SK-N-SH (cell line): ENCODE measurements at regions not wholly inside any gene's neighbourhood (a gene's known extent, or its start where the extent isn't known, plus 50 kb on each side); places are given as distances from the start of the nearest gene placed in this dataset.

Source experiments
- CTCF ChIA-PET: fragments of 300-600, 350-600 bp; formaldehyde crosslinking; extraction: SDS; loops from one replicate; lab custom pipeline; 2021; lab: Yijun Ruan, JAX
- POLR2A ChIA-PET: fragments of 350-600 bp; sonication (Branson Sonifier 250); formaldehyde crosslinking; extraction: SDS; loops from one replicate; lab custom pipeline; 2020; ENCODE audit warnings: antibody characterized with exemption, inconsistent platforms; lab: Yijun Ruan, JAX
- DNase-seq: peaks from one replicate; pipeline ENCODE4 v3.0.0; 2012
- H2AFZ ChIP-seq: fragments of 200-600 bp; sonication (generic); 2 replicates; pipeline ENCODE4 v1.8.1; 2016; ENCODE audit warnings: antibody characterized with exemption, mild to moderate bottlenecking, low read depth
- H3F3A ChIP-seq: fragments of 200-600 bp; sonication (generic); replicated peaks from 2 replicates; pipeline ENCODE3; 2016; ENCODE audit warnings: antibody characterized with exemption, mild to moderate bottlenecking; ENCODE audit not compliant: insufficient read depth
- H3K27ac ChIP-seq, 2 experiments: fragments of 200-500 bp in 1 of 2; fragments of 200-600 bp in 1 of 2; sonication (Bioruptor generic) in 1 of 2; sonication (generic), shearing (Covaris generic) in 1 of 2; 2 replicates each; pipeline versions ENCODE4 v1.5.1 to v1.6.1; 2014 to 2016; ENCODE audit warnings: low read depth in 2 of 2, inconsistent platforms in 1 of 2, low read length in 1 of 2, mild to moderate bottlenecking in 1 of 2, mixed read lengths in 1 of 2
- H3K27me3 ChIP-seq: fragments of 200-600 bp; sonication (generic), shearing (Covaris generic); 2 replicates; pipeline ENCODE4 v1.6.1; 2016; ENCODE audit warnings: mixed run types; ENCODE audit not compliant: insufficient read depth
- H3K36me3 ChIP-seq, 2 experiments: fragments of 200-500 bp in 1 of 2; fragments of 200-600 bp in 1 of 2; sonication (Bioruptor generic) in 1 of 2; sonication (generic) in 1 of 2; replicated peaks in 1 of 2; 2 replicates each; pipeline versions ENCODE3 to v1.5.1; 2014 to 2016; ENCODE audit warnings: low read length in 1 of 2, mild to moderate bottlenecking in 1 of 2; ENCODE audit not compliant: insufficient read depth in 2 of 2, control insufficient read depth in 1 of 2
- H3K4me1 ChIP-seq, 2 experiments: fragments of 200-500 bp in 1 of 2; fragments of 200-600 bp in 1 of 2; sonication (Bioruptor generic) in 1 of 2; sonication (generic), shearing (Covaris generic) in 1 of 2; 2 replicates each; pipeline versions ENCODE4 v1.5.1 to v1.6.1; 2014 to 2016; ENCODE audit warnings: low read depth in 1 of 2, low read length in 1 of 2, mixed run types in 1 of 2; ENCODE audit not compliant: insufficient read depth in 2 of 2, control insufficient read depth in 1 of 2
- H3K4me2 ChIP-seq: fragments of 200-600 bp; sonication (generic), shearing (Covaris generic); 2 replicates; pipeline ENCODE4 v1.6.1; 2017; ENCODE audit warnings: mixed run types
- H3K4me3 ChIP-seq, 2 experiments: fragments of 200-500 bp in 1 of 2; fragments of 200-600 bp in 1 of 2; sonication (Bioruptor generic) in 1 of 2; sonication (generic), shearing (Covaris generic) in 1 of 2; 2 replicates each; pipeline versions ENCODE4 v1.5.1 to v1.8.1; 2014 to 2016; ENCODE audit warnings: low read depth in 2 of 2, inconsistent platforms in 1 of 2, low read length in 1 of 2, mild to moderate bottlenecking in 1 of 2, mixed read lengths in 1 of 2, moderate library complexity in 1 of 2
- H3K79me2 ChIP-seq: fragments of 200-600 bp; sonication (generic); 2 replicates; pipeline ENCODE4 v1.8.1; 2017; ENCODE audit warnings: mild to moderate bottlenecking; ENCODE audit not compliant: insufficient read depth
- H3K9ac ChIP-seq: fragments of 200-600 bp; sonication (generic); 2 replicates; pipeline ENCODE4 v1.6.1; 2017; ENCODE audit warnings: mixed run types
- H3K9me2 ChIP-seq: fragments of 200-600 bp; sonication (generic); 2 replicates; pipeline ENCODE4 v1.6.1; 2017; ENCODE audit warnings: mixed run types
- H3K9me3 ChIP-seq: fragments of 200-600 bp; sonication (generic); 2 replicates; pipeline ENCODE4 v1.6.1; 2017; ENCODE audit warnings: mixed run types, mild to moderate bottlenecking, moderate library complexity
- H4K20me1 ChIP-seq: fragments of 200-600 bp; sonication (generic); 2 replicates; pipeline ENCODE4 v1.6.1; 2017; ENCODE audit warnings: mild to moderate bottlenecking, mixed run types; ENCODE audit not compliant: insufficient read depth
- CHD2 ChIP-seq: fragments of 150-350 bp; IDR thresholded peaks from 2 replicates; pipeline ENCODE4 v1.6.1; 2018; ENCODE audit warnings: low read length; ENCODE audit not compliant: partially characterized antibody
- CTCF ChIP-seq: fragments of 200-600 bp; sonication (generic); IDR thresholded peaks from 2 replicates; pipeline ENCODE4 v1.6.1; 2017; ENCODE audit warnings: antibody characterized with exemption, mild to moderate bottlenecking, moderate library complexity
- ELF1 ChIP-seq: IDR thresholded peaks from 2 replicates; pipeline ENCODE4 v1.4.0; 2012
- EP300 ChIP-seq, 2 experiments: IDR thresholded peaks; 2 replicates each; pipeline versions ENCODE4 v1.4.0 to v1.6.1; 2012; ENCODE audit warnings: borderline replicate concordance in 1 of 2, low read depth in 1 of 2, low read length in 1 of 2
- EZH2phosphoT487 ChIP-seq: fragments of 200-600 bp; sonication (generic); IDR thresholded peaks from 2 replicates; pipeline ENCODE4 v1.6.1; 2017; ENCODE audit warnings: low read depth, mixed run types, mild to moderate bottlenecking, antibody characterized with exemption, moderate library complexity, borderline replicate concordance
- FOSL2 ChIP-seq: IDR thresholded peaks from 2 replicates; pipeline ENCODE4 v1.4.0; 2012; ENCODE audit warnings: low read depth, mild to moderate bottlenecking, moderate library complexity, borderline replicate concordance
- FOXM1 ChIP-seq: IDR thresholded peaks from 2 replicates; pipeline ENCODE4 v1.4.0; 2012; ENCODE audit warnings: low read depth, mild to moderate bottlenecking
- JUND ChIP-seq: IDR thresholded peaks from 2 replicates; pipeline ENCODE4 v1.4.0; 2012
- PBX3 ChIP-seq: IDR thresholded peaks from 2 replicates; pipeline ENCODE4; 2012
- RXRA ChIP-seq: IDR thresholded peaks from 2 replicates; pipeline ENCODE4 v1.4.0; 2012; ENCODE audit warnings: low read depth, mild to moderate bottlenecking, borderline replicate concordance
- SIN3A ChIP-seq: IDR thresholded peaks from 2 replicates; pipeline ENCODE4 v1.6.1; 2012; ENCODE audit warnings: low read depth, mild to moderate bottlenecking, low read length, moderate library complexity, borderline replicate concordance
- SMC3 ChIP-seq: IDR thresholded peaks from 2 replicates; pipeline ENCODE4 v1.6.1; 2012; ENCODE audit warnings: low read depth, low read length, improper control_type of control experiment
- TEAD4 ChIP-seq: IDR thresholded peaks from 2 replicates; pipeline ENCODE4 v1.4.0; 2012; ENCODE audit warnings: mild to moderate bottlenecking, borderline replicate concordance; ENCODE audit not compliant: insufficient read depth
- YY1 ChIP-seq: IDR thresholded peaks from 2 replicates; pipeline ENCODE4 v1.4.0; 2012; ENCODE audit warnings: low read depth, mild to moderate bottlenecking
- ZBTB33 ChIP-seq: IDR thresholded peaks from 2 replicates; pipeline ENCODE4 v1.4.0; 2012; ENCODE audit warnings: low read depth, borderline replicate concordance
- WGBS: methylation state at CpG from one replicate; pipeline ENCODE4 v1.1.6; 2017; ENCODE audit warnings: low lambda C conversion rate; 5-methylcytosine and 5-hydroxymethylcytosine counted together

- no peak overlapping the region for H2AFZ ChIP-seq
- H3K36me3 ChIP-seq: no peaks in the 10 kb centered on the region
- 81% methylated on average over 7 of the region's 7 CpGs for WGBS
- H3K27ac ChIP-seq: no peak overlapping the region
- peaks cover 4% of the 10 kb centered on the region for H3F3A ChIP-seq
- H3K4me1 ChIP-seq: peaks cover 0 to 2% of the 10 kb centered on the region in 2 experiments; a peak in 1 of 4 replicates
- H4K20me1 ChIP-seq: no peaks in the 10 kb centered on the region
- no peak for DNase-seq
- POLR2A ChIA-PET: no interaction called here
- no peaks in the 10 kb centered on the region for H3K9me2 ChIP-seq
- CTCF ChIA-PET: interaction anchor here (0.9 kb wide), 1 partner anchor 297 kb away, joined by 3 read pairs; no protein-coding TSS in a partner anchor
- H3K27me3 ChIP-seq: no peaks in the 10 kb centered on the region
- TF ChIP-seq JUND (no peak), TEAD4 (no peak), SMC3 (no peak), PBX3 (no peak), SIN3A (no peak), EP300 (IDR thresholded peaks at IDR 0.05; ENCODE audit: borderline replicate concordance in 1 of 2, low read depth in 1 of 2, low read length in 1 of 2) (no peak), CHD2 (no peak), EZH2phosphoT487 (no peak), ELF1 (no peak), FOSL2 (no peak), FOXM1 (no peak), RXRA (no peak), ZBTB33 (no peak), YY1 (no peak), CTCF (no peak)
- no peaks in the 10 kb centered on the region for H3K79me2 ChIP-seq
- no peak overlapping the region for H3K4me3 ChIP-seq
- H3K4me2 ChIP-seq: no peak overlapping the region
- no peak overlapping the region for H3K9ac ChIP-seq
- no peaks in the 10 kb centered on the region for H3K9me3 ChIP-seq
These were observed 71.7 kb upstream of the CFAP20DC start for GRCh38 chr3:59121346-59122144.
